HG03469 (cell line): ENCODE measurements at regions not wholly inside any gene's neighbourhood (a gene's known extent, or its start where the extent isn't known, plus 50 kb on each side); places are given as distances from the start of the nearest gene placed in this dataset.
"Not testable (repeated sequence)": the region's sequence is repeated elsewhere in the genome, so short reads cannot be mapped to it uniquely, and the experiment has no call there.

ENCODE experiments used
- ATAC-seq: cut with Tn5 transposase; IDR thresholded peaks from one replicate; pipeline ENCODE4 v1.9.1; 2021; ENCODE audit warnings: mild to moderate bottlenecking, moderate library complexity, moderate number of reproducible peaks; ENCODE audit not compliant: unreplicated experiment

DNA sequence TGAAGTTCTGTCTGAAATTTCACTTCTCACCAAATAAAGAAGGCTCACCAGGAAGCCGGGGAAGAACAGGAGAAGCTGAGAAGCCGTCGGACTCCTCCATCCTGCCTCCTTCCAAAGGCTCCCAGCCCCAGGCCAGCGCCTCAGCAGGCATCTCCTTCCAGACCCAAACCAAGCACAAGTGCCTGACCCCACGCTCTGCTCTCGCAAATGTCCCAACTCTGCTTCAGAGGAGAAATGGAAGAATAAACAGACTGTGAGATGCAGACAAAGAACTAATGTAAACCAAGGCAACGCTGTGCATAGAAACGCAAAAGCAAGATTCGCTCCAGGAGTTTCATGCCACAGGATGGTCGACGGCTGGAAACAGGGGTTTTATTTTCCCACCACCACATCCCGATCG is 100.3 kb upstream of the EXOC2 start:
- no peak for ATAC-seq

DNA sequence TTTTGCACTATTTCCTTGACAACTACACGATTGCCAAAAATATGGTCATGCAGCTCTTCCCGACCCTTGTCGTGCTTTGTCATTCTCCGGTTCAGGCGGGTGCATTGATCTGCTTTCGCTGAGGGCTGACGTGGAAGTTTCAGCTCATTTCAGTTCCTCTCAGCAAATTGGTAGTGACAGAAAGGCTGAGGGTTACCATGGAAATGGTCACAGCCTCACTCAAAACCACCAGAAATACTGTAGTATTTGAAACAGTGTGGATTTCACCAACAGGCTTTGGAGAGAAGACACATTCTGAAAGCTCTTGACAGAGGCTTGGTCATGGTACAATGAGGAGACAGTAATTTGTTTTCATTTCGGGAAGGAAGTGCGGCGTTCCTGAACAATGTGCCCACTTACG is 99.7 kb upstream of the EXOC2 start:
- ATAC-seq: no peak

DNA sequence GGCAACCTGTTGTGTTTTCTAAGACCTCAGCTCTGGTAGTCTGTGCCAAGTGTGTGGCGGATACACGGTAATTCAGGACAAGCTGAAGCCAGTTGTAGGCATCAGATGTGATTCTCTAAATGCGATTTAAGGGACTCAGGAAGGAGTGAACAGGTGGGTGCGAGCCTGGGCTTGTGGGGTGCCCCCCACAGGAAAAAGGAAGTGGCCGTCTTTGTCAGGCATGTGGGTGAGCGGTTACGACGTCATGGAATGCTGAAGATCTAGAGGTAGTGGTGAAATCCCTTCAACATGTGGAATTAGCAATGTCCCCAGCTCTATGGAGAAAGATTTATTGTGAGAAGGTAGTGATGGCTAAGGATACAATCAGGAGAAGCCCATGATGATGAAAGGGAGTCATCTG is 95.1 kb upstream of the EXOC2 start:
- no peak for ATAC-seq

DNA sequence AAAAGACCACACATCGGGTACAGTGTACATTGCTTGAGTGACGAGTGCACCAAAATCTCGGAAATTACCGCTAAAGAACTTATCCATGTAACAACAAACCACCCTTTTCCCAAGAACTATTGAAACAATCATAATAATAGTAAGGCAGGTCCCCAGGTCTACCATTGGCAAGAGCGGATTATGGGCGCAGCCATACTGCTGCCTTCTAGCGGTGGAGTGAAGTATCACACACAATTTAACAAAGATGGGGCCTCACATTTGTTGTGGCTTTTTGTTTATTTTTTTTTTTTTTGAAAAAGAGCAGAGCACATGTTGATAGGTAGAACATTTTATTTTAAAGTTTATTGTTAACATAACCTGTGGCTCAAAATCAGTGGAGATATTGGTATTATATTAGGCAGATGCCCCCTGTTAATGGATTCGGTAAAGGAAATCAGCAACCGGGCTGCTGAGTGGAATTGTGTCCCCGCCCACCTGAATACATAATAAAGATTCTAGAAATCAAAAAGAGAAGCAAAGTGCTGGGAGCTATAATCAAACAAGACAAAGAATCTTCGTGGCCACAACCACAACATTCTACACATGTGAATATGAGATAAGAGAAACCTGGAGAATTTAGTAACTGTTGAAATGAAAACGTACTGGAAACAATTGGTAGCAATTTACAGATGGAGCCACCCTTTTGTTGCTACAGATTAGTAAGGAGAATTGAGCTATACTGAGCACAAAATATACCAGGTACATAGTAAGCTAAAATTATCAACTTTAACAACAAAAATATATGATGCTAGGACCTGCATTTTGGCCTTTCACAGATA is 94.2 kb upstream of the EXOC2 start:
- ATAC-seq: no peak

DNA sequence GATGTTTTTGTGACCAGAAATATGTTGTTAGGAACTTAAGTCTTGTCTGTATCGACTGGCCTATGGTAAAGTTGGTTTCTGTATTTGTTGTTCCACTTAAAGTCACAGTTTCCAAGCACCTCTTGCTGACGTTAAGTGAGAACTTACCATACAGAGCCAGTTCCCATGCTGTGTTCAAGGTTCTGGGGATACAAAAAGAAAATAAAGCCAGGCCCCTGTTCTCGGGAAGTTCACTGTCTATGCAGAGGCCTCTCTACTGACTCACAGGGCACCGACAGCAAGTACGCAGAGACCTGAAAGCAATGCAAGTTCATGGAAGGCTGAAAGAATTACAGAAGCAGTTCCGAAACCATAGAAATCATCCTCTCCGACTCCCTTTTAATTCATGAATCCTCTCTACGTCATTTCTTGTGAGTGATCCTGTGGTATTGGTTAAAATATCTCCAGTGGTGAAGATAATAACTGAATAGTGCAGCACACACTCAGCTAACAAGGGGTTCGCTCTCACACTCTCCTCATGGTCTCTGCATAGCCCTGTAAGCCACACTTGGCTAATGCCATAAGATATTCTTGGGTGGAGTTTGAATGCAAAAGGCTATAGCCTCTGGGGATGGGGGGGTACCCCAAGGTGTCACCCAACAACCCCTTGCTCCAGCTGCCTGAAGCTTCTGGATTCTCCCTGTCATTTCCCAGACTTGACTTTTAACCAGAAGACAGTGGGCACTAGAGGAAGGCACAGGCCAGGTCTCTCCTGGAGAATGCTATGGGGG is 91.2 kb upstream of the EXOC2 start:
- ATAC-seq: no peak

DNA sequence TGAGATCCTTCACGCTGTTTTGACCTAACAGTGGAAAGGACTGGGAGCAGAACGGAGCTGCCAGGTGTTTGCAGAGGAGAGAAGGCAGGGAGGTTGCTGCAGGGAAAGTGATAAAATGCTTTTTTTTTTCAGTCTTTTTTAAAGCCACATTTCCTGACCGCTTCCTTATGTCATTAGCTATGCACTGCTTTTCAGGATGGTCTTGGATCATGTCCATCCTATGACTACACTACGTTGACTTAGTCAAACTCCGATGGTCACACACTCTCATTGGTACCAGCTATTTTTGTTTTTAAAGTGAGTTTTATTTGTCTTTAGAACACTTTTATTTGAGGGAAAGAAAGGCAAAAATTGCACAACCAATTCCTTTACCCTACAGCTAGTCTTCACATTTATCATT is 89.2 kb upstream of the EXOC2 start:
- ATAC-seq: no peak

DNA sequence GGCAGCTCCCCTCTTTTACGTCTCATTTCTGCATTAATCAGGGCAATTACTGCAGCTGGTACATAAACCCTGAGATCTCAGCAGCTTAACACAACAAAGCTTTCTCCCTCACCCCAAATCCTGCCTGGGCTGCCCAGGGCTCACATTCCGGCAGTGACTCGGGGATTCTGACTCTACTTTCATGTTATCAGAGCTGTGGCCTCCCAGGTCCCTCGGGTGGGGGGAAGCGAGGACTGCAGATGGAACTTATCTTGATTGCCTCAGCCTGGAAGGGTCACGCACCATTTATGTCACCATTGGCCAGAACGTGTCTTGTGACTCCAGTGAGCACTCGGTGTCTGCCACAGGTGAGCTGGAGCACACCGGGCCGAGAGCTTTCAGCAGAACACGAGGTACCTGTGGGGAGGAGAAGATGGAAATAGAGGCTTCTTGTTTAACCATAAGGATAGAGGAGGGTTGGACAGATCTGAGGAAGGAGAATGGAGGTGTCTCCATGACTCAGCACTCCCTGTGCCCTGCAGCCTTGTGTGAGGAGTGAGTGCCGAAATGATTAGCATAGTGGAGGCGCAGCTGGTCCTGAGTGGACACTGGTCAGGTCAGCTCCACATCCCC is 88.5 kb upstream of the EXOC2 start:
- ATAC-seq: no peak

DNA sequence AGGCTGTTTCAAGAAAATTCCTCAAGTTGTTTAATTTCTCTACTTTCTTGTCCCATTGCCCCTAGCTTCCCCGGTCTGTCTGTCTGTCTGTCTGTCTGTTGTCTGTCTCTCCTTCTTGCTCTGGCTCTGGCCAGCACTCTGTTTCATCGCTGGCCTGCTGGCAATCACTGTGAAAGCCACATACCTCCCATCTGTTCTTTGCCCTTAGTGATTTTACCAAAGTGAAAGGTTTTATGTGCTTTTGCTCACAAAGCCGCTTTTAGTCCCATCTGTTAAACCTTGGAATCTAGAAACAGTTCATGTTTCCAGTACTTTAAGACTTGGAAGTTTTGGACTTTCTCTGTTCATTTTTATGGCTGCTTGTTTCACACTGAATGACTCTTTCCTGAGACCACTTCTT is 87.8 kb upstream of the EXOC2 start:
- no peak for ATAC-seq

DNA sequence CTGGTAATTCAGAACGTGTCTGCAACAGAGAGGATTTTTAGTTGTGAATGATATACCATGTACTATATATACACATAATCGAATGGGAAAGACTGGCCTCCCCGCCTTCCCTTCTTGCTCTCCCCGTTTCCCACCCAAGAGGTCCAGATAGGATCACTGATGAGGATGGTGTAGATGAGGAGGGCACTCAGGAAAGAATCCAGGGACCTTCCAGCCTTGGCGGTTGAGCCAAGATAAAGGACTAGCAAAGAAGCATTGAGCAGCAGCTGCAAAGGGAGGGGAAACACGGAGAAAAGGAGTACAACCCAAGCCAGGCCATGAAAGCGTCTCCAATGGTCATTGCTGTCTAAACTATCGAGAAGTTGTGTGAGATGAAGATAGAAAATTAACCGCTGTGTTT is 84.0 kb upstream of the EXOC2 start:
- ATAC-seq: no peak

DNA sequence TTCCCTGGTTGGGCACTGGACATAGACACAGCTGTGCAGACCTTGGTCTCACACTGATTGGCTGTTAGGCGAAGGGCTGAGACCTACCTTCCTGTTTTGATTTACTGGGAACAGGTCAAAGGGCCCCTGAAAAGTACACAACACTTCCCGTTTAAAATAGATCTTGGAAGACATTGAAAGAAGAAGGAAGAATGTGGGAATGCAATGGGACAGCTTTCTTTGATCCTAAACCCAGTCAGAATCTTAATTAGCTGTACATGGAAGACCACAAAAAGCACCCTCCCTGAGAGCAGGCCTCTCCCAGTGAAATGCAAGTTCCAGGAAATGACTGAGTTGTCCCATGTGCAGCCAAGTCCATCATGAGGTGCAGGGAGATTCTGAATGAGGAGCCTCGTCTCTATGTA is 83.6 kb upstream of the EXOC2 start:
- no peak for ATAC-seq

DNA sequence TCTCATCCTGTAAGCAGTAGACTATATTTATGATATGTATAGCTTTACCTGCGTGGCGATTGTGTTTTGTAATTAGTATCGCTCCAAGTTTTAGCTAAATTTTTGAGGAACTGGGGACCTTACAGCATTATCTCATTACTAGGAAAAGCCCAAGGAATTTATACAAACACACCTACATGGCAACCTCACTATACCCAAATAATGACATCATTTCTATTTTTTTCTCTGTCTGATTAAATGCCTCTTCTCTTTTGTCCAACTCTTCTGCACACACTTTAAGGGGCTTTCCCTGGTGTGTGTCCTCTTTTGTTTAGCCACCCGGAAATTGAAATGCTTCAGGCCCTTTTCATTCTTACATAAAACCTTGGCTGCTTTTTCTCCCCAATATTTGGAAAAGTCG is 82.9 kb upstream of the EXOC2 start:
- ATAC-seq: no peak

DNA sequence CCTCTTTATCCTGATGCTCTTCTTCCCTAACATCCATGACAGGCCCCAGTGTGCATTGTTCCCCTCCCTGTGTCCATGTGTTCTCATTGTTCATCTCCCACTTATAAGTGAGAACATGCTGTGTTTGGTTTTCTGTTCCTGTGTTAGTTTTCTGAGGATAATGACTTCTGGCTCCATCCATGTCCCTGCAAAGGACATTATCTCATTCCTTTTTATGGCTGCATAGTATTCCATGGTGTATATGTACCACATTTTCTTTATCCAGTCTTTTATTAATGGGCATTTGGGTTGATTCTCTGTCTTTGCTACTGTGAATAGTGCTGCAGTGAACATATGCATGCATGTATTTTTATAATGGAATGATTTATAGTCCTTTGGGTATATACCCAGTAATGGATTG is 78.7 kb upstream of the EXOC2 start:
- not testable (repeated sequence) for ATAC-seq

DNA sequence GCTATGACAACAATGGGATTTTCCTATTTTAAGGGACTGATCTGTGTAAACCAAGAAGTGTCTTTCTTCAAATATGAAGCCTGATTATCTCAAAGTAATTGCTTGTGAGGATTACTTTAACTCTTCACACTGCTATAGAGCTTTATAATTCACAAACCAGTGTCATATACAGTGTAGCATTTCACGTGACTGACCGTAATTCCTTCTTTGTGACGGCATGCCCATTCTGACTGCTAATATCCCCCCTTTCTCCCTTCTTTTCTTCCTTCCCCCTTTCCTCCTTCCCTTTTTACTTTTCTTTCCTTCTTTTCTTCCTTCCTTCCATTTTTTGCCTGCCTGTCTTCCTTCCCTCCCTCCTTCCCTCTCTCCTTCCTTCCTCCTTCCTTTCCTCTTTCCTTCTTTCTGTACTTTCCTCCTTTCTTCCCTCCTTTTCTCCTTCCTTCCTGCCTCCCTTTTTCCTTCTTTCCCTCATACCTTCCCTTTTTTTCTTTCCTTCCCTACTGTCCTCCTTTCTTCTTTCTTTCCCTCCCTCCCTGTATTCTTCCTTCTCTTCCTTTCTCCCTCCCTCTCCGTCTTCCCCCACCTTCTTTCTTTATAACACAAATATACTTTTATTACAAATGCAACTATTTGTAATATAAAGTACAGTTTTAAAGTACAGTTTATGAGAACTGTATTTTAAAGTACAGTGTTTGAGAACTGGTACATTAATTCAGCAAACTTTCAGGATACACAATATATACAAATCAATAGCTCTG is 75.0 kb upstream of the EXOC2 start:
- ATAC-seq: no peak

DNA sequence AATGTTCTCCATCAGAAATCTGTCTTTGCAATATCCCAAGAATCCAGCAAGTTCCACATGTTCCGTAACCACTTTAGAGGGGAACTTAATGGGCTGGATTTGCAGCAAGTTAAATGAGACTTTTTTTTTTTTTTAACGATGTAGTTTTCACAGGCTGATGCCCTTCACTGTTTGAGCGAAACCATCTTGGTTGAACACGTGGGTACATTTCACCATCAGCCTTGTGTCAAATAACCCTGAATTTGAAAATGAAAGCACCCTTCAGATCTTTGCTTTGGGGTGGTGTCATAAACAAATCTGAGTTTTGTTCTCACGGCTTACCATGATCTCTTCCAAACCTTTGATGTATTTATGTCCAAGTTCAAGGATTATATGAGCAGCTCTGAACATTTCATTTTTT is 73.7 kb upstream of the EXOC2 start:
- no peak for ATAC-seq

DNA sequence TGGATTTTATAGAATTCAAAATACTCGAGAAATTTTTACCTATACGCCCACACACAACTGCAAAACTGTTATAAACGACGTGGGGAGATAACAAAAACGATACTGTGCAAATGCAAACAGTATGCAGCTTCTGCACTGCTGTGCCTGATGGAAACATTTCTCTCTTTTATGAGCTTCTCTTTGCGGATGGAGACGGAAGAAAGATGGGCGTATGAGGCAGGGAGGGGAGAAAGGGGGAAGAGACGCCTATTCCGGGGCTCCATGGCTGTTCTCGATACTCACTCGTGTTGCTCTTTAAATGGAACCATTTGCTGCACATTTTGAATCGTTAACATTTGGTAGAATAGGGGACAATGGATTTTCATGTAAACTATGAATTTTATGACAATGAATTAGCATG is 69.1 kb upstream of the EXOC2 start:
- no peak for ATAC-seq

DNA sequence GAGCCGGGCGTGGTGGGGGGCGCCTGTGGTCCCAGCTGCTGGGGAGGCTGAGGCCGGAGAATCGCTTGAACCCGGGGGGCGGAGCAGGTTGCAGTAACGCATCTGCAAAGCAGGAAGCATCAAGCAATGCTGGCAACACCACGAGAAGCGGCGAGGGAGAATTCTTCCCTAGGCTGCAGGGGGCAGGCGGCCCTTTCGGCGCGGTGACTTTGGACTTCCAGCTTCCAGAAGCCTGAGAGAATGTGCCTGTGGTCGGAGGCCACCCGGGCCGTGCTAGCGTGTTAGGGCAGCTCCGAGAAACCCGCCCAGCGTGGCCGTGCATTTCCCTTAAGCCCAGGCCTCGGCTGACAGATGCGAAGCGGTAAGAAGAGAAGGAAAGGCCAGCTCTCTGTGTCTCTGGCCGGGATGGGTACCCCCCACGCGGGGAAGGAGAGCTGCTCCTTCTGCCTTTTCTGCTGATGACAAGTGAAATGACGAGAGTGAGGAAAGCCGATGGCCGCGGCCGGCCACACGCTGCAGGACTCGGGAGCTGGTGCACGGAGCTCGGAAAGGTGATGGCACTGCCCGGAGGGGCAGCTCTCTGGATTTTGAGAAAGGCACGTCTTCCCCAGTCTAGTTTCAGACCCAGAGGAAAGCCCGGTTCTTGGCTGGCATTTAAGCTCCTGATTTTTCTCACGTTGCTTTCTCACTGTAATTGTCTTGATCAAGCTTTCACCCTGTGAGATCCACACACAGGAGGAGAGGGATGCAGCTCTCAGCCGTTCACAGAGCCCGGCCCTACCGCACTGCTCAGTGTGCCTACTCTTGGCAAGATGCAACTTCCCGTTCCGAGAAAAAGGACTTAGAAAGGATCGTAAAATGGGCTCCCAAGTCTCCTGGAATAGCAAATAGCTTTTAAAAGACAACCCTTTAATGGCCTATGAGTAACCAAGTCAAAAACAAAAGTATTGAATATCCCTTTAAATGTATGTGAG is 68.3 kb upstream of the EXOC2 start:
- no peak for ATAC-seq

DNA sequence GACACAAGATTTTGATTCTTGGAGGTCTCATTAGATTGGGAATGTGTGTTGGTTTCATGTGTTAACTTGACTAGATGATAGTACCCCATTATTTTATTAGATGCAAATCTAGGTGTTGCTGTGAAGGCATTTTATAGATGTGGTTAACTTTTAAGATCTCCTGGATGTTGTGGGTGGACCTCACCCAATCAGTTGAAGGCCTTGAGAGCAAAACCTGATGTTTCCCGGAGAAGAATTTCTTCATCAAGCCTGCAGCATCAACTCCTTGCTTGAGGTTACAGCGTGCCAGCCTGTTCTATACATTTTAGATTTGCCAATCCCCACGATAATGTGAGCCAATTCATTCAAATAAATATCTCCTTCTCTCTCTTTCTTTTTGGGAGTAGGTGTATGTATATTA is 66.8 kb upstream of the EXOC2 start:
- no peak for ATAC-seq

DNA sequence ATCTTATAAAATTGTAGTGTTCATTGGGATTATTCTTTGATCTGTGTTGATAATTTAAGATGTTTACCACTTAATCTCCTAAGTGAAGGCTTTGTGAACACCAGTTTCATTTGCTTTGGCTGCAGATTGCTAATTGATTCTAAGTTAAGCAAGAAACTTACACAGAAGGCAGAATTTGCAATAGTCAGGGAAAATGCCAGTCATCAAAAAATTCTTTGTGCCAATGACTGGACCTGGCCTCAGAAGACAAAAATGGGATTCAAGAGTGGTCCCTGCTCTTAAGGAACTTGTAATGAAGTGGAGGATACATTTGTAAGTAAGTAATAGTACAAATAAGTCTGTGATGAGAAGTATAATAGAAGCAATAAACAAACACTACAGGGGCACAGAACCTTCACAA is 63.3 kb upstream of the EXOC2 start:
- no peak for ATAC-seq

DNA sequence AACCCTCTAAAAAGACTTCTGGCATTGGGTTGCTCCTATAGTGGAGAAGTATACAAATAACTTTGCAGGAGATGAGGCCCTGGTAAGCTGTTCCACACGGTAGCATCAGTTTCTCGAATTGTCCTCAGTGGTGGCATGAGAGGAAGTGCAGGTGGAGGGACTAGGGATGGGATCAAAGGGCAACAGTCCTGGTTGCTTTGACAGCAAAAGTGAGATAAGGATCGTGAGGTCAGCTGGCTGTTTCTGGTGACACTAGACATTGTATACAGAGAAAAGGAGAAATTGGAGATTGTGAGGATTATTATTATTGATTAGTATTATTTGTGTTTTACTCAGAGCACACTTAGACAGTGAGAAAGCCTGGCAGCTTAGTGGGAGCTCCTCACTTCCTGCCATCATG is 61.3 kb upstream of the EXOC2 start:
- no peak for ATAC-seq

DNA sequence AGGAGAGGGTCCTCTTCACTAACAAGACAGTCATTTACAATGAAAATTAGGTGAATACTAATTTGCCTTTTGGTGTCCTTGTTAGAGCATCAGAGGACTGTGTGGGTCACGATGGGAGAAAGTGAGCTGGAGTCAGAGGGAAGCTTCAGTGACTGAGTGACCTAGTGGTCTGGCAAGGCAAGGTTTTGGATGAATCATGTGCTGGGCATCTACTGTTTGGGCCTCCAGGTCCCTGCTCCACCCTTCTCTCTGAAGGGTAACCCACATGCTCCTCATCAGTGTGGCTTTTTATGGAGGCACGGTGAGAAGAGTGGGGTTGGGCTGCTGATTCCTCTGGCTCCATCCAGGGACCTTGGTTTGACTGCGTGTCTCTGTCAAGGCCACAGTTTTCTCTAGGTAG is 60.5 kb upstream of the EXOC2 start:
- no peak for ATAC-seq
